ENCODE measurements at regions not wholly inside any gene's neighbourhood (a gene's known extent, or its start where the extent isn't known, plus 50 kb on each side); places are given as distances from the start of the nearest gene placed in this dataset.
"Not testable (repeated sequence)": the region's sequence is repeated elsewhere in the genome, so short reads cannot be mapped to it uniquely, and the experiment has no call there.

GRCh38 chr16:48047241-48047640 lies 108.6 kb downstream of the ABCC12 start:
- Mint-ChIP-seq H3K9me3 (no peaks in the 10 kb centered on the region), H3K27ac (no peak overlapping the region), H3K4me3 (no peak overlapping the region), H3K36me3 (no peaks in the 10 kb centered on the region), H3K4me1 (no peaks in the 10 kb centered on the region), H3K27me3 (peaks cover 25% of the 10 kb centered on the region in 2 donors)
- ATAC-seq (replicated peaks) (no peak), DNase-seq (no peak)

GRCh38 chr16:48044117-48044516 lies 111.7 kb downstream of the ABCC12 start:
- Mint-ChIP-seq H3K36me3 (no peaks in the 10 kb centered on the region), H3K9me3 (no peaks in the 10 kb centered on the region), H3K27me3 (peaks cover 21% of the 10 kb centered on the region in 2 donors), H3K4me3 (no peak overlapping the region), H3K4me1 (no peaks in the 10 kb centered on the region), H3K27ac (no peak overlapping the region)
- ATAC-seq (replicated peaks) (no peak), DNase-seq (no peak)

- Mint-ChIP-seq H3K4me1 (no peaks in the 10 kb centered on the region), H3K27me3 (peaks cover 14 to 20% of the 10 kb centered on the region in 2 donors), H3K36me3 (no peaks in the 10 kb centered on the region), H3K27ac (no peak overlapping the region), H3K9me3 (no peaks in the 10 kb centered on the region), H3K4me3 (no peak overlapping the region)
- DNase-seq (no peak), ATAC-seq (replicated peaks) (no peak)
Measured at GRCh38 chr16:48041981-48042421, 113.8 kb downstream of the ABCC12 start.

GRCh38 chr16:48035142-48035541 lies 120.7 kb downstream of the ABCC12 start:
- H3K27ac Mint-ChIP-seq: no peak overlapping the region
- ATAC-seq (replicated peaks) (no peak), DNase-seq (no peak)
- no peaks in the 10 kb centered on the region for H3K36me3 Mint-ChIP-seq
- H3K4me3 Mint-ChIP-seq: no peak overlapping the region
- H3K4me1 Mint-ChIP-seq: no peaks in the 10 kb centered on the region
- H3K9me3 Mint-ChIP-seq: peaks cover 3 to 4% of the 10 kb centered on the region in 2 donors
- H3K27me3 Mint-ChIP-seq: peaks cover 10 to 12% of the 10 kb centered on the region in 2 donors

GRCh38 chr16:48030926-48031325 lies 124.9 kb downstream of the ABCC12 start:
- no peak overlapping the region for H3K27ac Mint-ChIP-seq
- H3K27me3 Mint-ChIP-seq: peaks cover 8 to 13% of the 10 kb centered on the region in 2 donors

GRCh38 chr16:48029768-48030167 lies 126.0 kb downstream of the ABCC12 start:
- Mint-ChIP-seq H3K4me3 (no peak overlapping the region), H3K27me3 (peaks cover 8 to 12% of the 10 kb centered on the region in 2 donors), H3K9me3 (peaks cover 3 to 4% of the 10 kb centered on the region in 2 donors), H3K27ac (no peak overlapping the region), H3K4me1 (no peaks in the 10 kb centered on the region), H3K36me3 (no peaks in the 10 kb centered on the region)
- ATAC-seq (replicated peaks): no peak
- DNase-seq: no peak

More at GRCh38 chr16:48030926-48031325, 124.9 kb downstream of the ABCC12 start:
- no peaks in the 10 kb centered on the region for H3K36me3 Mint-ChIP-seq
- peaks cover 3 to 4% of the 10 kb centered on the region in 2 donors for H3K9me3 Mint-ChIP-seq
- DNase-seq (no peak), ATAC-seq (replicated peaks) (no peak)
- H3K4me3 Mint-ChIP-seq: no peak overlapping the region
- no peaks in the 10 kb centered on the region for H3K4me1 Mint-ChIP-seq

- Mint-ChIP-seq H3K4me3 (no peak overlapping the region), H3K27ac (no peak overlapping the region), H3K9me3 (peaks cover 0 to 3% of the 10 kb centered on the region in 2 donors), H3K4me1 (no peaks in the 10 kb centered on the region), H3K36me3 (no peaks in the 10 kb centered on the region), H3K27me3 (peaks cover 10 to 12% of the 10 kb centered on the region in 2 donors)
- ATAC-seq (replicated peaks): no peak
- DNase-seq: no peak
Measured at GRCh38 chr16:48025359-48025758, 130.4 kb downstream of the ABCC12 start.

GRCh38 chr16:48024042-48024441 lies 131.8 kb downstream of the ABCC12 start:
- ATAC-seq (replicated peaks): no peak
- DNase-seq: no peak
- peaks cover 10 to 12% of the 10 kb centered on the region in 2 donors for H3K27me3 Mint-ChIP-seq
- no peaks in the 10 kb centered on the region for H3K4me1 Mint-ChIP-seq
- H3K27ac Mint-ChIP-seq: no peak overlapping the region
- peaks cover 0 to 3% of the 10 kb centered on the region in 2 donors for H3K9me3 Mint-ChIP-seq
- no peak overlapping the region for H3K4me3 Mint-ChIP-seq
- H3K36me3 Mint-ChIP-seq: no peaks in the 10 kb centered on the region

- no peak overlapping the region for H3K27ac Mint-ChIP-seq
- peaks cover 0 to 3% of the 10 kb centered on the region in 2 donors for H3K9me3 Mint-ChIP-seq
- H3K4me1 Mint-ChIP-seq: no peaks in the 10 kb centered on the region
- H3K27me3 Mint-ChIP-seq: peaks cover 10 to 12% of the 10 kb centered on the region in 2 donors
- ATAC-seq (replicated peaks) (no peak), DNase-seq (no peak)
- no peaks in the 10 kb centered on the region for H3K36me3 Mint-ChIP-seq
- H3K4me3 Mint-ChIP-seq: no peak overlapping the region
Measured at GRCh38 chr16:48022496-48022895, 133.3 kb downstream of the ABCC12 start.

GRCh38 chr16:48020617-48021016 lies 135.2 kb downstream of the ABCC12 start:
- not testable (repeated sequence) for H3K4me1 Mint-ChIP-seq; ATAC-seq (replicated peaks); H3K27me3 Mint-ChIP-seq; H3K4me3 Mint-ChIP-seq; H3K36me3 Mint-ChIP-seq; DNase-seq; H3K9me3 Mint-ChIP-seq; H3K27ac Mint-ChIP-seq

GRCh38 chr16:48014349-48015135 lies 141.3 kb downstream of the ABCC12 start:
- Mint-ChIP-seq H3K27me3 (peaks cover 10 to 11% of the 10 kb centered on the region in 2 donors), H3K9me3 (peaks cover 4 to 7% of the 10 kb centered on the region in 2 donors), H3K4me3 (no peak overlapping the region), H3K36me3 (no peaks in the 10 kb centered on the region), H3K4me1 (peaks cover 7 to 19% of the 10 kb centered on the region in 2 donors), H3K27ac (no peak overlapping the region)
- no peak for DNase-seq
- ATAC-seq (replicated peaks): no peak

GRCh38 chr16:48013491-48013901 lies 142.3 kb downstream of the ABCC12 start:
- Mint-ChIP-seq H3K27ac (no peak overlapping the region), H3K9me3 (peaks cover 4 to 7% of the 10 kb centered on the region in 2 donors), H3K4me1 (peaks cover 7 to 19% of the 10 kb centered on the region in 2 donors), H3K4me3 (no peak overlapping the region), H3K27me3 (peaks cover 10 to 11% of the 10 kb centered on the region in 2 donors), H3K36me3 (no peaks in the 10 kb centered on the region)
- DNase-seq (no peak), ATAC-seq (replicated peaks) (no peak)

- Mint-ChIP-seq H3K27ac (peak overlapping the region; percentile 0), H3K36me3 (no peaks in the 10 kb centered on the region)
- peak; percentile 83 to 85 for ATAC-seq (replicated peaks)
Measured at GRCh38 chr16:48011878-48012658, 143.7 kb downstream of the ABCC12 start.

GRCh38 chr16:48011466-48011865 lies 144.3 kb downstream of the ABCC12 start:
- H3K27ac Mint-ChIP-seq: no peak overlapping the region
- H3K4me1 Mint-ChIP-seq: peaks cover 7 to 19% of the 10 kb centered on the region in 2 donors
- H3K4me3 Mint-ChIP-seq: no peak overlapping the region
- no peaks in the 10 kb centered on the region for H3K36me3 Mint-ChIP-seq
- ATAC-seq (replicated peaks) (no peak), DNase-seq (no peak)
- peaks cover 10 to 13% of the 10 kb centered on the region in 2 donors for H3K27me3 Mint-ChIP-seq
- H3K9me3 Mint-ChIP-seq: peaks cover 7 to 9% of the 10 kb centered on the region in 2 donors

More at GRCh38 chr16:48011878-48012658, 143.7 kb downstream of the ABCC12 start:
- H3K27me3 Mint-ChIP-seq: peaks cover 10 to 11% of the 10 kb centered on the region in 2 donors
- peak overlapping the region; percentile 8 to 33 for H3K4me3 Mint-ChIP-seq
- peaks cover 4 to 7% of the 10 kb centered on the region in 2 donors for H3K9me3 Mint-ChIP-seq
- peaks cover 7 to 19% of the 10 kb centered on the region in 2 donors for H3K4me1 Mint-ChIP-seq
- DNase-seq: no peak

All from stimulated activated naive B cell treated with anti-CD40 and anti-IgM and Interleukin-4, amounts not matched to agents 10 μg/mL and 1 μg/mL and 100 μg/mL, for 72 hours (primary cell).